Aorta (tissue), 5 donors: ENCODE measurements at regions not wholly inside any gene's neighbourhood (a gene's known extent, or its start where the extent isn't known, plus 50 kb on each side); places are given as distances from the start of the nearest gene placed in this dataset.

Experiments used
- ATAC-seq: fragments of 200-7000 bp; cut with Tn5 transposase; one replicate; pipeline ENCODE4 v1.9.1; 2022; ENCODE audit warnings: moderate library complexity; ENCODE audit not compliant: low FRiP score
- DNase-seq, 2 donors: peaks; one replicate each; pipeline ENCODE4 v3.0.0-alpha.2; 2020
- H3K27ac ChIP-seq, 2 donors: one replicate each; pipeline ENCODE4 v1.5.1; 2013; ENCODE audit warnings: low read length in 2 of 2, mild to moderate bottlenecking in 2 of 2, moderate library complexity in 2 of 2, control low read depth in 1 of 2, inconsistent platforms in 1 of 2, low read depth in 1 of 2
- H3K27me3 ChIP-seq, 2 donors: one replicate each; pipeline ENCODE4 v1.6.1; 2013; ENCODE audit warnings: control low read depth in 1 of 2, low read length in 1 of 2, mild to moderate bottlenecking in 1 of 2, moderate library complexity in 1 of 2; ENCODE audit not compliant: insufficient read depth in 2 of 2, control insufficient read depth in 1 of 2
- H3K36me3 ChIP-seq, 2 donors: one replicate each; pipeline ENCODE4 v1.6.1; 2013; ENCODE audit warnings: control low read depth in 1 of 2, low read length in 1 of 2, mild to moderate bottlenecking in 1 of 2; ENCODE audit not compliant: insufficient read depth in 2 of 2, control insufficient read depth in 1 of 2
- H3K4me1 ChIP-seq, 2 donors: one replicate each; pipeline ENCODE4 v1.6.1; 2013; ENCODE audit warnings: low read length in 2 of 2, control low read depth in 1 of 2, mild to moderate bottlenecking in 1 of 2, moderate library complexity in 1 of 2; ENCODE audit not compliant: insufficient read depth in 2 of 2, control insufficient read depth in 1 of 2
- H3K4me3 ChIP-seq, 2 donors: one replicate each; pipeline ENCODE4 v1.5.1; 2013; ENCODE audit warnings: low read length in 2 of 2, control low read depth in 1 of 2, mild to moderate bottlenecking in 1 of 2
- H3K9me3 ChIP-seq: one replicate; pipeline ENCODE4 v1.6.1; 2013; ENCODE audit warnings: mild to moderate bottlenecking, low read length; ENCODE audit not compliant: control insufficient read depth
- WGBS, 2 donors: extraction: QIAGEN DNeasy Blood & Tissue Kit; methylation state at CpG; one replicate each; pipeline ENCODE4 v1.1.7; 2013; 5-methylcytosine and 5-hydroxymethylcytosine counted together
- intact Hi-C, 2 donors: fragments of 100-400 bp; cut with DNase I; formaldehyde crosslinking; loops; one replicate each; pipeline versions ENCODE4 v1.14.2 to v1.15.0; 2022
- donor health status: healthy with polysubstance abuse.
- donor health status: Bipolar disorder and iron deficiency.
- donor health status: DM: no; HTN: no; CAD: no.
- donor health status: DM: no; HTN: no; CAD: no.
- donor health status: DM: yes; HTN: yes; CAD: no.

DNA sequence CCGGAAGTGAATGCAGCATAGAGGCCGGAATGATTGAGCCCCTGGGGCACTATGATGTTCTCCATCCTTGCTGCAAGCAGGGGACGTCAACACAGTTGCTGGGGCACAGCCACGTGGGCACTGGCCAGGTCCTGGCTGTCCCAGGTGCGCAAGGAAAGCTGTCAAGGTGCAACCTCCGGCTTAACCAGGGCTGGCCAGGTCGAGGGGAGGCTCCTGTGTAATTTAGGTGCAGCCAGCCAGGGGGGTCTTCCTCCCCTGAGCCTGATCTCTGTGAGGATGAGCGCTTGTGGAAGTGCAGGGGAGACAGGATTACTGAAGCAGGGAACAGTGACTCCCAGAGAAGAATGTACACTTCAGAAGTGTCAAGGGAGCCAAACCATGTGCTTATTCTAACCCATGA lies 852.8 kb upstream of the TMEM132C start:
- Histone ChIP-seq H3K27me3 (no peaks in the 10 kb centered on the region), H3K9me3 (peaks cover 2% of the 10 kb centered on the region), H3K36me3 (no peaks in the 10 kb centered on the region), H3K4me1 (no peaks in the 10 kb centered on the region), H3K4me3 (no peak overlapping the region), H3K27ac (no peak overlapping the region)
- no peak for ATAC-seq
- 81 to 85% methylated on average over 8 of the region's 8 CpGs for WGBS, 2 donors
- DNase-seq: no peak
- intact Hi-C loops: no loop called here

DNA sequence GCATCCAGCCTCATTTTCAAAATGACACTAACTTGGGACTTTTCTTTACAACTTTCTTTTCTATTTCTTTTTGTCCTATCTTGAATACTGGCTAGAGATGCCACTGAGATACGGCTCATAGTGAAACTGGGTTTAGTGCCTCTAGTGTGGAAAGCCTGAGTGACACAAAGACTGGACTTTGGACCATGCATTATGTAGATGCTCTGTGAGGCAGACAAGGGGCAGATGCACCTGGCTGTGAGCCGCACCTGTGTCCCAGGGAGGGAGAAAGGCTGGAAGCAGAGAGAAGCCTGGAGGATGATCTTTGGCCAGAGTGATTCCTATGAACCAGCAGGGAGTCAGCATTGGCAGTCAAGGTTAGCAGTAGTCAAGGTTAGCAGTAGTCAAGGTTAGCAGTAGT lies 852.3 kb upstream of the TMEM132C start:
- Histone ChIP-seq H3K4me1 (no peaks in the 10 kb centered on the region), H3K27ac (no peak overlapping the region), H3K36me3 (no peaks in the 10 kb centered on the region), H3K9me3 (peaks cover 2% of the 10 kb centered on the region), H3K4me3 (no peak overlapping the region), H3K27me3 (no peaks in the 10 kb centered on the region)
- intact Hi-C loops: no loop called here
- WGBS, 2 donors: 94 to 97% methylated on average over 2 of the region's 2 CpGs
- ATAC-seq (no peak), DNase-seq (no peak)

DNA sequence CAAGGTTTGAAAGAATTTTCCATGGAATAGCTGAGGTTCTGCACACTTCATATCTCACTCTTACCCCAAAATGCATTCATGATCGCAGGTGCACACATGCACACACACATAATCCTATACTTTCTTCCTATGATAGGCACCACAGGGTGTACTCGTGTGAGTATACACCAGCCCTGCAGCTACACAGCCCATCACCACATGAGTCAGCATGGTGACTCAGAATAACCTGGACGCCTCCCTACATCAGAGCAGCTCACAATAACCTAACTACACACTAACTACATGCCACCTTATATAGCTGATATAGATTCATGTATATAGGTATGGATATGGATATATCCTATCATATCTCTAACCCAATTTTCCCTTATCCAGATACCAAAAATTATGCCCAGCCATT lies 850.2 kb upstream of the TMEM132C start:
- Histone ChIP-seq H3K9me3 (peaks cover 2% of the 10 kb centered on the region), H3K4me1 (no peaks in the 10 kb centered on the region), H3K36me3 (no peaks in the 10 kb centered on the region), H3K27ac (no peak overlapping the region), H3K4me3 (no peak overlapping the region), H3K27me3 (no peaks in the 10 kb centered on the region)
- 81 to 83% methylated on average over 3 of the region's 3 CpGs for WGBS, 2 donors
- intact Hi-C loops: no loop called here
- ATAC-seq (no peak), DNase-seq (no peak)

DNA sequence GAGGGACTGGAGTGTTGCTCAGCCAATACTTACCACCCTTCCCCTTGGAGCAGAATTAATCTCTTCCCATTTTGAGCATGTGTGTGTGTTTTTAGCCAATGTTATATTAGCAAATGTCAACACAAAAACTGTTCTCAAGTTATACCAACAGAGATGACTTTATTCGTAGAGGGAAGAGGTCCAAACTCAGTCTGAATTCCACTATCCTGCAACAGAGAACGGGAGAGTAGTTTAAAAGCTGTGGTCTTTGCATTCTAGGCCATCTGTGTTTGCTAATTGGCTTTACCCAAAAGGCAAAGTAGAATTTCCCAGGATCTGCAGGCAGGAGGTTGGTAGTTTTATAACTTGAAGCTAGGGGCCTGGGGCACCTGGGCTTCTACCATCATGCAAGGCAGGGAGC lies 847.9 kb upstream of the TMEM132C start:
- Histone ChIP-seq H3K9me3 (peaks cover 2% of the 10 kb centered on the region), H3K36me3 (no peaks in the 10 kb centered on the region), H3K27ac (no peak overlapping the region), H3K4me3 (no peak overlapping the region), H3K4me1 (no peaks in the 10 kb centered on the region), H3K27me3 (no peaks in the 10 kb centered on the region)
- ATAC-seq (no peak), DNase-seq (no peak)
- 47 to 62% methylated on average over 2 of the region's 2 CpGs for WGBS, 2 donors
- intact Hi-C loops: no loop called here

- no peaks in the 10 kb centered on the region for H3K36me3 ChIP-seq
- intact Hi-C loops: no loop called here
- no peaks in the 10 kb centered on the region for H3K27me3 ChIP-seq
- H3K4me3 ChIP-seq: no peak overlapping the region
- H3K27ac ChIP-seq: no peak overlapping the region
- DNase-seq: no peak
- WGBS, 2 donors: 89 to 91% methylated on average over 5 of the region's 5 CpGs
- H3K4me1 ChIP-seq: no peaks in the 10 kb centered on the region
- peaks cover 2% of the 10 kb centered on the region for H3K9me3 ChIP-seq
- ATAC-seq: no peak
Observed at GRCh38 chr12:127421614-127422013, 845.4 kb upstream of the TMEM132C start.

GRCh38 chr12:127422935-127423566 lies 843.9 kb upstream of the TMEM132C start:
- DNase-seq (no peak), ATAC-seq (no peak)
- no peaks in the 10 kb centered on the region for H3K36me3 ChIP-seq
- H3K4me1 ChIP-seq: no peaks in the 10 kb centered on the region
- no peak overlapping the region for H3K4me3 ChIP-seq
- no peaks in the 10 kb centered on the region for H3K9me3 ChIP-seq
- H3K27me3 ChIP-seq: no peaks in the 10 kb centered on the region
- WGBS, 2 donors: 94% methylated on average over 9 of the region's 9 CpGs
- no peak overlapping the region for H3K27ac ChIP-seq
- intact Hi-C loops: no loop called here

- no peak for ATAC-seq
- 96 to 97% methylated on average over 4 of the region's 4 CpGs for WGBS, 2 donors
Observed at GRCh38 chr12:127425474-127425873, 841.5 kb upstream of the TMEM132C start.

DNA sequence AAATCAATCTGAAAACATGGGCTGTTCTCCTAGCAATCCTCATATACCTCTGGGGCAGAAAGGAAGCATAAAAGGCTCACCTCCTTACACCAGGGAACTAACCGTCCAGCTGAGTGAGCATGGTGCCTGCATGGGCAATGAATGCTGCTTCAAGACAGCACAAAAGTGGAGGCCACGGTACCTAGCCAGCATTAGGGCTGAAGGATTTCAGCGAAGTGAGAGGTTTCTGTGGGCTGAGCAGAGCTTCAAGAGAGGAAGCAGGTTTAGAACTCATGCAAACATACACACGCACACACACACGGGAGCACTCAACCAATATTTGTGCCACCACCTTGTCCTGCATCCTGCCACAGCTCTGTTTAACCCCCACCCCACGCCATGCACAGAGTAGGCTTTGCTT lies 838.5 kb upstream of the TMEM132C start:
- no peaks in the 10 kb centered on the region for H3K36me3 ChIP-seq
- H3K27me3 ChIP-seq: no peaks in the 10 kb centered on the region
- WGBS, 2 donors: 93% methylated on average over 6 of the region's 6 CpGs
- H3K4me1 ChIP-seq: no peaks in the 10 kb centered on the region
- H3K4me3 ChIP-seq: no peak overlapping the region
- intact Hi-C loops: no loop called here
- H3K9me3 ChIP-seq: no peaks in the 10 kb centered on the region
- H3K27ac ChIP-seq: no peak overlapping the region
- no peak for ATAC-seq
- DNase-seq: no peak

More at GRCh38 chr12:127425474-127425873, 841.5 kb upstream of the TMEM132C start:
- no peaks in the 10 kb centered on the region for H3K36me3 ChIP-seq
- no peaks in the 10 kb centered on the region for H3K4me1 ChIP-seq
- DNase-seq: no peak
- intact Hi-C loops: no loop called here
- H3K27me3 ChIP-seq: no peaks in the 10 kb centered on the region
- H3K27ac ChIP-seq: no peak overlapping the region
- no peaks in the 10 kb centered on the region for H3K9me3 ChIP-seq
- H3K4me3 ChIP-seq: no peak overlapping the region

GRCh38 chr12:127429551-127430285 lies 837.3 kb upstream of the TMEM132C start:
- Histone ChIP-seq H3K27me3 (no peaks in the 10 kb centered on the region), H3K4me1 (no peaks in the 10 kb centered on the region), H3K27ac (no peak overlapping the region), H3K9me3 (no peaks in the 10 kb centered on the region), H3K36me3 (no peaks in the 10 kb centered on the region), H3K4me3 (no peak overlapping the region)
- WGBS, 2 donors: 81 to 82% methylated on average over 9 of the region's 9 CpGs
- no peak for DNase-seq
- no peak for ATAC-seq
- intact Hi-C loops: no loop called here
